K562 (cell line): ENCODE measurements at regions not wholly inside any gene's neighbourhood (a gene's known extent, or its start where the extent isn't known, plus 50 kb on each side); places are given as distances from the start of the nearest gene placed in this dataset.

Experiments used
- ATF7 ChIP-seq: fragments of 450-650 bp; IDR thresholded peaks from 2 replicates; pipeline ENCODE4 v1.7.1; 2014; ENCODE audit warnings: mild to moderate bottlenecking, moderate library complexity
- KLF10 ChIP-seq: fragments of 250-450 bp; sonication (Bioruptor Pico); IDR thresholded peaks from 2 replicates; pipeline ENCODE4 v1.6.1; 2021; ENCODE audit warnings: matching md5 sums
- REST ChIP-seq, 2 experiments: fragments of 450-650 bp; formaldehyde crosslinking in 1 of 2; IDR thresholded peaks; 2 replicates each; pipeline versions ENCODE4 v1.4.0 to v1.6.1; 2014 to 2020; ENCODE audit warnings: mild to moderate bottlenecking in 2 of 2, borderline replicate concordance in 1 of 2, low read depth in 1 of 2
- ZNF184 ChIP-seq: sonication (generic); formaldehyde crosslinking; IDR thresholded peaks from 2 replicates; pipeline ENCODE4 v1.5.0; 2020; ENCODE audit warnings: missing genetic modification reagents
- TF ChIP-seq, protein P1 (sequence below): fragments of 450-650 bp; formaldehyde crosslinking; IDR thresholded peaks from 2 replicates; pipeline ENCODE4 v1.4.0; 2022; ENCODE audit warnings: missing genetic modification characterization
- TF ChIP-seq, protein P2 (sequence below), 3 experiments: IDR thresholded peaks in 2 of 3; conservative IDR thresholded peaks in 1 of 3; 2 replicates each; pipeline ENCODE4 v1.5.1; 2011 to 2012; ENCODE audit warnings: low read length in 3 of 3, mild to moderate bottlenecking in 3 of 3, control low read depth in 2 of 3, improper control_type of control experiment in 1 of 3, inconsistent platforms in 1 of 3, low read depth in 1 of 3, mixed read lengths in 1 of 3, moderate library complexity in 1 of 3; ENCODE audit not compliant: insufficient read depth in 2 of 3

DNA sequence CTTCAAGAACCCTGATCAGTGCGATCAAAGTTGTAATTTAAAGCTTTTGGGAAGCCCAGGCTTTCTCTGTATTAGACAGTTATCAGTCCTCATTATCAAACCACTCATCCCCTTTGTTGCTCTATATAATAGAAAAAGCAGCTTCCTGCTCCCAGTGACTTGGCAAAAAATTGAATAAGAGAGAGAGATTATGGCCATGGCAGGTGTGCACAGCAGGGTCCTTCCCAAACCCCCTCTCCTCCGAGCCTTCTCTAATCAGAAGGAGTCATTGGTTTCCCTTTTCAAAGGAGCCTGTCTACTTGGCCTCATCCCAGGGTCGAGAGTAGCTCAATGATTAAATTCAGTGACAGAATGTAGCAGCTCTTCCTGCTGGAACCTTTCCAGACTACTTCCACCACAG, 81.5 kb downstream of the SEMA4F start:
- TF ChIP-seq REST (IDR thresholded peaks at IDR 0.05; ENCODE audit: borderline replicate concordance) (no peak), REST (CRISPR knock-in tag; IDR thresholded peaks at IDR 0.05; ENCODE audit: low read depth) (no peak), ATF7 (no peak), ZNF184 (no peak), KLF10 (CRISPR knock-in tag) (no peak)
- TF ChIP-seq, protein P1, sequence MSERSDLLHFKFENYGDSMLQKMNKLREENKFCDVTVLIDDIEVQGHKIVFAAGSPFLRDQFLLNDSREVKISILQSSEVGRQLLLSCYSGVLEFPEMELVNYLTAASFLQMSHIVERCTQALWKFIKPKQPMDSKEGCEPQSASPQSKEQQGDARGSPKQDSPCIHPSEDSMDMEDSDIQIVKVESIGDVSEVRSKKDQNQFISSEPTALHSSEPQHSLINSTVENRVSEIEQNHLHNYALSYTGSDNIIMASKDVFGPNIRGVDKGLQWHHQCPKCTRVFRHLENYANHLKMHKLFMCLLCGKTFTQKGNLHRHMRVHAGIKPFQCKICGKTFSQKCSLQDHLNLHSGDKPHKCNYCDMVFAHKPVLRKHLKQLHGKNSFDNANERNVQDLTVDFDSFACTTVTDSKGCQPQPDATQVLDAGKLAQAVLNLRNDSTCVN (CRISPR knock-in tag): no peak
- TF ChIP-seq, protein P2, sequence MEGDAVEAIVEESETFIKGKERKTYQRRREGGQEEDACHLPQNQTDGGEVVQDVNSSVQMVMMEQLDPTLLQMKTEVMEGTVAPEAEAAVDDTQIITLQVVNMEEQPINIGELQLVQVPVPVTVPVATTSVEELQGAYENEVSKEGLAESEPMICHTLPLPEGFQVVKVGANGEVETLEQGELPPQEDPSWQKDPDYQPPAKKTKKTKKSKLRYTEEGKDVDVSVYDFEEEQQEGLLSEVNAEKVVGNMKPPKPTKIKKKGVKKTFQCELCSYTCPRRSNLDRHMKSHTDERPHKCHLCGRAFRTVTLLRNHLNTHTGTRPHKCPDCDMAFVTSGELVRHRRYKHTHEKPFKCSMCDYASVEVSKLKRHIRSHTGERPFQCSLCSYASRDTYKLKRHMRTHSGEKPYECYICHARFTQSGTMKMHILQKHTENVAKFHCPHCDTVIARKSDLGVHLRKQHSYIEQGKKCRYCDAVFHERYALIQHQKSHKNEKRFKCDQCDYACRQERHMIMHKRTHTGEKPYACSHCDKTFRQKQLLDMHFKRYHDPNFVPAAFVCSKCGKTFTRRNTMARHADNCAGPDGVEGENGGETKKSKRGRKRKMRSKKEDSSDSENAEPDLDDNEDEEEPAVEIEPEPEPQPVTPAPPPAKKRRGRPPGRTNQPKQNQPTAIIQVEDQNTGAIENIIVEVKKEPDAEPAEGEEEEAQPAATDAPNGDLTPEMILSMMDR (IDR thresholded peaks at IDR 0.05 in 2 of 3, conservative IDR thresholded peaks at IDR 0.05 in 1 of 3; ENCODE audit: insufficient read depth in 2 of 3, low read depth in 1 of 3, low read length in 3 of 3): no peak
